DND-41 (cell line): ENCODE measurements at regions not wholly inside any gene's neighbourhood (a gene's known extent, or its start where the extent isn't known, plus 50 kb on each side); places are given as distances from the start of the nearest gene placed in this dataset.

Experiments
- CTCF ChIP-seq: IDR thresholded peaks from 2 replicates; pipeline ENCODE4 v1.5.1; 2012; ENCODE audit warnings: borderline replicate concordance, low read length, moderate library complexity, mild to moderate bottlenecking; ENCODE audit not compliant: poor library complexity, severe bottlenecking; ENCODE audit errors: extremely low read depth
- EZH2 ChIP-seq: IDR thresholded peaks from 3 replicates; pipeline ENCODE4 v1.6.1; 2012; ENCODE audit warnings: borderline replicate concordance, low read depth, mild to moderate bottlenecking, moderate library complexity, low read length, inconsistent platforms; ENCODE audit not compliant: severe bottlenecking

DNA sequence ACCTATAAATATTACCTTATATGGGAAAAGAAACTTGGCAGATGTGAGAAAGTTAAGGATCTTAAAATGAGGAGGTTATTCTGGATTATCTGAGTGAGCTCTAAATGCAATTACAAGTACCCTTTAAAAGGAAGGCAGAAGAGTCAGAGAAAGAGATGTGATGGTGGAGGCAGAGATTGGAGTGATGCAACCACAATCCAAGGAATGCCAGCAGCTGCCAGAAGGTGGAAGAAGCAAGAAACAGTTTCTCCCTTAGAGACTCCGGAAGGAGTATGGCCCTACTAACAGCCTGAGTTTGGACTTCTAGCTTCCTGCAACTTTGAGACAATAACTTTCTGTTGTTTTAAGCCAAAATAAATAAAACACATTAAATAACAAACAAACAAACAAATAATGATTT, 108.7 kb upstream of the PRLR start:
- TF ChIP-seq CTCF: no peak
- TF ChIP-seq EZH2: no peak
